ENCODE measurements at regions not wholly inside any gene's neighbourhood (a gene's known extent, or its start where the extent isn't known, plus 50 kb on each side); places are given as distances from the start of the nearest gene placed in this dataset.

GRCh38 chr4:131304686-131305085, 1844.4 kb upstream of the PCDH10 start:
- DNase-seq (ENCODE audit: low spot score) = no peak
- no peak overlapping the region for H3K27ac ChIP-seq (ENCODE audit: low read depth in 1 of 2, low read length in 2 of 2)
- TF ChIP-seq CTCF (IDR thresholded peaks at IDR 0.05; ENCODE audit: low read depth, low read length, missing input control) (no peak), EGR1 (IDR thresholded peaks at IDR 0.05; ENCODE audit: low read depth in 2 of 2) (no peak), NR2F2 (IDR thresholded peaks at IDR 0.05) (no peak), YY1 (IDR thresholded peaks at IDR 0.05) (no peak), SP1 (IDR thresholded peaks at IDR 0.05) (no peak), ATF3 (IDR thresholded peaks at IDR 0.05) (no peak), HNF4G (IDR thresholded peaks at IDR 0.05) (no peak), MAX (IDR thresholded peaks at IDR 0.05) (no peak), HNF4A (conservative IDR thresholded peaks at IDR 0.05) (no peak), RAD21 (IDR thresholded peaks at IDR 0.05) (no peak), GABPA (IDR thresholded peaks at IDR 0.05 in 1 of 2, conservative IDR thresholded peaks at IDR 0.05 in 1 of 2) (no peak), RXRA (IDR thresholded peaks at IDR 0.05) (no peak), REST (IDR thresholded peaks at IDR 0.05) (no peak), JUND (IDR thresholded peaks at IDR 0.05) (no peak)
- TF ChIP-seq, protein P1, sequence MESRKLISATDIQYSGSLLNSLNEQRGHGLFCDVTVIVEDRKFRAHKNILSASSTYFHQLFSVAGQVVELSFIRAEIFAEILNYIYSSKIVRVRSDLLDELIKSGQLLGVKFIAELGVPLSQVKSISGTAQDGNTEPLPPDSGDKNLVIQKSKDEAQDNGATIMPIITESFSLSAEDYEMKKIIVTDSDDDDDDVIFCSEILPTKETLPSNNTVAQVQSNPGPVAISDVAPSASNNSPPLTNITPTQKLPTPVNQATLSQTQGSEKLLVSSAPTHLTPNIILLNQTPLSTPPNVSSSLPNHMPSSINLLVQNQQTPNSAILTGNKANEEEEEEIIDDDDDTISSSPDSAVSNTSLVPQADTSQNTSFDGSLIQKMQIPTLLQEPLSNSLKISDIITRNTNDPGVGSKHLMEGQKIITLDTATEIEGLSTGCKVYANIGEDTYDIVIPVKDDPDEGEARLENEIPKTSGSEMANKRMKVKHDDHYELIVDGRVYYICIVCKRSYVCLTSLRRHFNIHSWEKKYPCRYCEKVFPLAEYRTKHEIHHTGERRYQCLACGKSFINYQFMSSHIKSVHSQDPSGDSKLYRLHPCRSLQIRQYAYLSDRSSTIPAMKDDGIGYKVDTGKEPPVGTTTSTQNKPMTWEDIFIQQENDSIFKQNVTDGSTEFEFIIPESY (IDR thresholded peaks at IDR 0.05) = no peak
- H3K36me3 ChIP-seq (ENCODE audit: control insufficient read depth in 4 of 4, insufficient read depth in 3 of 4, low read depth in 1 of 4, low read length in 3 of 4) = no peaks in the 10 kb centered on the region
- no peak overlapping the region for H3K9ac ChIP-seq (ENCODE audit: low read depth in 1 of 2, low read length in 2 of 2)
- H3K4me3 ChIP-seq (ENCODE audit: low read depth in 1 of 3, low read length in 3 of 3) = no peak overlapping the region
- peaks cover 0 to 2% (median under 1%) of the 10 kb centered on the region in 4 donors for H3K9me3 ChIP-seq (ENCODE audit: control insufficient read depth in 4 of 4, low read length in 3 of 4)
- no peaks in the 10 kb centered on the region for H3K4me1 ChIP-seq (ENCODE audit: control insufficient read depth in 4 of 4, insufficient read depth in 4 of 4, low read length in 3 of 4)
- no peaks in the 10 kb centered on the region for H3K27me3 ChIP-seq (ENCODE audit: control insufficient read depth in 4 of 4, insufficient read depth in 4 of 4, low read length in 3 of 4)
- WGBS = 82% methylated on average over 2 of the region's 2 CpGs

GRCh38 chr4:131309628-131310027, 1839.5 kb upstream of the PCDH10 start:
- WGBS = 78% methylated on average over 1 of the region's 1 CpG

More at GRCh38 chr4:131309628-131310027, 1839.5 kb upstream of the PCDH10 start:
- H3K9ac ChIP-seq (ENCODE audit: low read depth in 1 of 2, low read length in 2 of 2) = no peak overlapping the region
- no peak for TF ChIP-seq REST (IDR thresholded peaks at IDR 0.05)
- TF ChIP-seq EGR1 (IDR thresholded peaks at IDR 0.05; ENCODE audit: low read depth in 2 of 2) = no peak
- TF ChIP-seq YY1 (IDR thresholded peaks at IDR 0.05) = no peak
- TF ChIP-seq FOXA2 (IDR thresholded peaks at IDR 0.05) = no peak
- no peak for TF ChIP-seq NR2F2 (IDR thresholded peaks at IDR 0.05)
- TF ChIP-seq RXRA (IDR thresholded peaks at IDR 0.05) = no peak
- TF ChIP-seq JUND (IDR thresholded peaks at IDR 0.05) = no peak
- TF ChIP-seq TAF1 (conservative IDR thresholded peaks at IDR 0.05) = no peak
- no peak for TF ChIP-seq FOXA1 (IDR thresholded peaks at IDR 0.05)
- TF ChIP-seq SP1 (IDR thresholded peaks at IDR 0.05) = no peak
- no peak for TF ChIP-seq MAX (IDR thresholded peaks at IDR 0.05)
- no peak for TF ChIP-seq HNF4A (conservative IDR thresholded peaks at IDR 0.05)
- no peaks in the 10 kb centered on the region for H3K27me3 ChIP-seq (ENCODE audit: control insufficient read depth in 4 of 4, insufficient read depth in 4 of 4, low read length in 3 of 4)
- no peaks in the 10 kb centered on the region for H3K36me3 ChIP-seq (ENCODE audit: control insufficient read depth in 4 of 4, insufficient read depth in 3 of 4, low read depth in 1 of 4, low read length in 3 of 4)
- H3K27ac ChIP-seq (ENCODE audit: low read depth in 1 of 2, low read length in 2 of 2) = no peak overlapping the region
- no peaks in the 10 kb centered on the region for H3K9me3 ChIP-seq (ENCODE audit: control insufficient read depth in 4 of 4, low read length in 3 of 4)
- no peak overlapping the region for H3K4me3 ChIP-seq (ENCODE audit: low read depth in 1 of 3, low read length in 3 of 3)
- no peak for DNase-seq (ENCODE audit: low spot score)
- no peaks in the 10 kb centered on the region for H3K4me1 ChIP-seq (ENCODE audit: control insufficient read depth in 4 of 4, insufficient read depth in 4 of 4, low read length in 3 of 4)
